ENCODE measurements at regions not wholly inside any gene's neighbourhood (a gene's known extent, or its start where the extent isn't known, plus 50 kb on each side); places are given as distances from the start of the nearest gene placed in this dataset.

DNA sequence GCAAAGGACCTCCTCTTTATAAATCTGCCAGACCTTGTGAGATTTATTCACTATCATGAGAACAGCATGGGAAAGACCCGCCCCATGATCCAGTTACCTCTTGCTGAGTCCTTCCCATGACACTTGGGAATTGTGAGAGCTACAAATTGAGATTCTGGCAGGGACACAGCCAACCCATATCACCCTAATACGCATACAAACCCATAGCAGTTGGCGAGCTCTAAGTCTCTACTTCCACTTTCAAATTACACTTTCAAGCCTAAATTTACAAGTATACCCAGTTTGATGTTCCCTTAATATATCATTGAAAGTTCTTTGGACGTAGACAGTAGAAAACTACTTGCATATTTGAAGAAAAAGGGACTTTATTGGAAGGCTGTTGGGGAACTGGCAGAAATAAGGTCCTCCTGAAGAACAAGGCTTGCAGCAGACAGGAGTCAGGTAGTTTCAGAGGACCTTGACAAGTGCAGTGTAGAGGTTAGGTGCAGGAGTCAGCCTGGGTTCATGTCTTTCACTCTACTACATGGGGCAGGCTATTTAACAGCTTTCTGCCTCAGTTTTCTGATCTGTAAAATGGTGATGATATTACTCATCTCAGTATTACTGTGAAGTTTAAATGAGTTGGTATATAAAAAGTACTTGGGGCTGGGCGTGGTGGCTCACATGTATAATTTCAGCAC is 107.9 kb upstream of the EEF2KMT start:
- TF ChIP-seq CTCF (IDR thresholded peaks at IDR 0.05) (no peak), POLR2A (IDR thresholded peaks at IDR 0.05) (no peak), POLR2AphosphoS5 (IDR thresholded peaks at IDR 0.05; ENCODE audit: insufficient read depth in 1 of 2, low read depth in 1 of 2) (no peak)

Data from vagina (tissue), 2 donors.